ENCODE measurements at regions not wholly inside any gene's neighbourhood (a gene's known extent, or its start where the extent isn't known, plus 50 kb on each side); places are given as distances from the start of the nearest gene placed in this dataset.

DNA sequence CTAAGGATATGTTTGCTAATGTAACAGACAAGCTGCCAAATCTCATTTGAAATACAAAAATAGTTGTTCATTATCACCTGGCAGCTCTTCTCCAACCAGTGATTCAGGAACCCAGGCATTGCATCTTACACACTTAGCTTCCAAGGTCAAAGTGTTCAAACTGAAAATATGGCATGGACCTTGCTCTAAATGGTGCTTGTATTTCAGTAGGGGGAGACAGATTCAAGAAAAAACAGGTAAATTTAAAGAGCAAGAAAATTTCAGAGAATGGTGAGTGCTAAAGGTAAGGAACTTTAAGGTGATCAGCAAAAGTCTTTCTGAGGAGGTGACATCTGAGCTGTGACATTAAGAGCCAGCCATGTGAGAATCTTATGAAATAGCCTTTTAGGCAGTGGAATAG, 82.8 kb upstream of the E2F8 start:
- Histone ChIP-seq H3K4me2 (ENCODE audit: insufficient read depth, low read length, poor library complexity, severe bottlenecking) (no peak overlapping the region), H3K4me1 (ENCODE audit: control insufficient read depth in 2 of 2, insufficient read depth in 1 of 2, low read depth in 1 of 2, low read length in 2 of 2) (peaks cover 0 to 10% of the 10 kb centered on the region in 2 donors), H3K14ac (ENCODE audit: low read length) (no peak overlapping the region), H3K27me3 (ENCODE audit: control insufficient read depth in 3 of 3, insufficient read depth in 3 of 3, low read depth in 1 of 3, low read length in 3 of 3) (peaks cover 0 to 20% (median 0%) of the 10 kb centered on the region in 3 experiments), H2BK12ac (ENCODE audit: low read length) (no peak overlapping the region), H2AK5ac (ENCODE audit: low read depth, low read length) (no peak overlapping the region), H4K91ac (ENCODE audit: low read depth, low read length, poor library complexity) (no peak overlapping the region), H4K8ac (ENCODE audit: low read depth, low read length) (no peak overlapping the region), H3K9me3 (replicated peaks in 1 of 2; ENCODE audit: control insufficient read depth in 2 of 2, insufficient read depth in 1 of 2, low read depth in 1 of 2, low read length in 2 of 2) (peaks cover 0 to 7% of the 10 kb centered on the region in 2 donors), H3K79me1 (ENCODE audit: low read depth, low read length) (no peaks in the 10 kb centered on the region), H2BK15ac (ENCODE audit: low read length) (no peak overlapping the region), H2BK5ac (ENCODE audit: low read length) (no peak overlapping the region), H3K4me3 (ENCODE audit: low read length in 2 of 2) (no peak overlapping the region), H2BK120ac (ENCODE audit: low read depth, low read length) (no peak overlapping the region), H3K9ac (ENCODE audit: low read depth, low read length, poor library complexity) (no peak overlapping the region), H2AFZ (ENCODE audit: low read length) (no peak overlapping the region), H3K27ac (replicated peaks; ENCODE audit: low read length) (no peak overlapping the region), H3K23ac (ENCODE audit: low read depth, low read length, poor library complexity) (no peak overlapping the region), H3K36me3 (replicated peaks in 1 of 2; ENCODE audit: control insufficient read depth in 2 of 2, insufficient read depth in 2 of 2, low read length in 2 of 2) (no peaks in the 10 kb centered on the region), H3K4ac (ENCODE audit: low read length) (no peak overlapping the region), H3K18ac (ENCODE audit: low read length) (no peak overlapping the region)
- DNase-seq (ENCODE audit: low spot score), result no peak

DNA sequence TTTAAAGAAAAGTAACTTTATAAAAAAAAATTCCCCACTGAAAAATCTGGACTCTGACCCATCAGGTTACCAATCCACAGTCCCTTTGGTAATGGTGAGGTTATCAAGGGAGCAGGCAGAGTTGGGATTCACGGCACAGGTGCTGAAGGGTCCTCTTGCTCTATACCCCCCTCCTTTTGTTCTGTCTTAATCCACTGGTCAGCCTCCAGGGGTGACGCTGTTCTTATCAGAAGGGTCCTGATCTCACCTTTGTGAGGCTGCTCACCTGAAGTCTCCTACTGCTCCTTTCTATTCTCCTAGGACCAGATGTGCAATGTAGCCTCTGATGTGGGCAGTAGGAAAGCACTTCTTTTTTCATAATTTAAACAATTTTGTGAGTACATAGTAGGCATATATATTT, 80.6 kb upstream of the E2F8 start:
- Histone ChIP-seq H2BK120ac (ENCODE audit: low read depth, low read length) (no peak overlapping the region), H3K27me3 (ENCODE audit: control insufficient read depth in 3 of 3, insufficient read depth in 3 of 3, low read depth in 1 of 3, low read length in 3 of 3) (peaks cover 0 to 27% (median 0%) of the 10 kb centered on the region in 3 experiments), H3K79me1 (ENCODE audit: low read depth, low read length) (no peaks in the 10 kb centered on the region), H3K4ac (ENCODE audit: low read length) (no peak overlapping the region), H4K91ac (ENCODE audit: low read depth, low read length, poor library complexity) (no peak overlapping the region), H2AFZ (ENCODE audit: low read length) (no peak overlapping the region), H4K8ac (ENCODE audit: low read depth, low read length) (no peak overlapping the region), H3K18ac (ENCODE audit: low read length) (no peak overlapping the region), H3K27ac (replicated peaks; ENCODE audit: low read length) (no peak overlapping the region), H3K23ac (ENCODE audit: low read depth, low read length, poor library complexity) (no peak overlapping the region), H3K9ac (ENCODE audit: low read depth, low read length, poor library complexity) (no peak overlapping the region), H3K36me3 (replicated peaks in 1 of 2; ENCODE audit: control insufficient read depth in 2 of 2, insufficient read depth in 2 of 2, low read length in 2 of 2) (no peaks in the 10 kb centered on the region), H2BK12ac (ENCODE audit: low read length) (no peak overlapping the region), H2AK5ac (ENCODE audit: low read depth, low read length) (no peak overlapping the region), H3K4me2 (ENCODE audit: insufficient read depth, low read length, poor library complexity, severe bottlenecking) (no peak overlapping the region), H2BK15ac (ENCODE audit: low read length) (no peak overlapping the region), H3K9me3 (replicated peaks in 1 of 2; ENCODE audit: control insufficient read depth in 2 of 2, insufficient read depth in 1 of 2, low read depth in 1 of 2, low read length in 2 of 2) (peaks cover 0 to 7% of the 10 kb centered on the region in 2 donors), H3K4me1 (ENCODE audit: control insufficient read depth in 2 of 2, insufficient read depth in 1 of 2, low read depth in 1 of 2, low read length in 2 of 2) (no peaks in the 10 kb centered on the region), H3K14ac (ENCODE audit: low read length) (no peak overlapping the region), H2BK5ac (ENCODE audit: low read length) (no peak overlapping the region), H3K4me3 (ENCODE audit: low read length in 2 of 2) (no peak overlapping the region)
- DNase-seq (ENCODE audit: low spot score), result no peak
- WGBS, 2 donors (ENCODE audit: extremely low coverage in 2 of 2, insufficient read length in 2 of 2, insufficient replicate concordance in 1 of 2), result no CpG with 5 or more reads among the region's 2 CpGs

- Histone ChIP-seq H3K14ac (ENCODE audit: low read length) (no peak overlapping the region), H3K9me3 (replicated peaks in 1 of 2; ENCODE audit: control insufficient read depth in 2 of 2, insufficient read depth in 1 of 2, low read depth in 1 of 2, low read length in 2 of 2) (peaks cover 0 to 7% of the 10 kb centered on the region in 2 donors), H2BK120ac (ENCODE audit: low read depth, low read length) (no peak overlapping the region), H3K4me3 (ENCODE audit: low read length in 2 of 2) (no peak overlapping the region), H2AK5ac (ENCODE audit: low read depth, low read length) (no peak overlapping the region), H4K91ac (ENCODE audit: low read depth, low read length, poor library complexity) (no peak overlapping the region), H3K36me3 (replicated peaks in 1 of 2; ENCODE audit: control insufficient read depth in 2 of 2, insufficient read depth in 2 of 2, low read length in 2 of 2) (no peaks in the 10 kb centered on the region), H2AFZ (ENCODE audit: low read length) (no peak overlapping the region), H3K27ac (replicated peaks; ENCODE audit: low read length) (no peak overlapping the region), H3K4me2 (ENCODE audit: insufficient read depth, low read length, poor library complexity, severe bottlenecking) (no peak overlapping the region), H2BK5ac (ENCODE audit: low read length) (no peak overlapping the region), H2BK12ac (ENCODE audit: low read length) (no peak overlapping the region), H3K79me1 (ENCODE audit: low read depth, low read length) (no peaks in the 10 kb centered on the region), H3K18ac (ENCODE audit: low read length) (no peak overlapping the region), H3K4me1 (ENCODE audit: control insufficient read depth in 2 of 2, insufficient read depth in 1 of 2, low read depth in 1 of 2, low read length in 2 of 2) (no peaks in the 10 kb centered on the region), H3K9ac (ENCODE audit: low read depth, low read length, poor library complexity) (no peak overlapping the region), H3K27me3 (ENCODE audit: control insufficient read depth in 3 of 3, insufficient read depth in 3 of 3, low read depth in 1 of 3, low read length in 3 of 3) (peaks cover 0 to 31% (median 0%) of the 10 kb centered on the region in 3 experiments), H3K23ac (ENCODE audit: low read depth, low read length, poor library complexity) (no peak overlapping the region), H4K8ac (ENCODE audit: low read depth, low read length) (no peak overlapping the region), H3K4ac (ENCODE audit: low read length) (no peak overlapping the region), H2BK15ac (ENCODE audit: low read length) (no peak overlapping the region)
- WGBS, 2 donors (ENCODE audit: extremely low coverage in 2 of 2, insufficient read length in 2 of 2, insufficient replicate concordance in 1 of 2), result no CpG with 5 or more reads among the region's 1 CpG
- no peak for DNase-seq (ENCODE audit: low spot score)
Measured at GRCh38 chr11:19320827-19321226, 80.1 kb upstream of the E2F8 start.

GRCh38 chr11:19316434-19316833, 75.7 kb upstream of the E2F8 start:
- Histone ChIP-seq H3K79me1 (ENCODE audit: low read depth, low read length) (no peaks in the 10 kb centered on the region), H3K4me2 (ENCODE audit: insufficient read depth, low read length, poor library complexity, severe bottlenecking) (no peak overlapping the region), H2BK5ac (ENCODE audit: low read length) (no peak overlapping the region), H2BK12ac (ENCODE audit: low read length) (no peak overlapping the region), H4K91ac (ENCODE audit: low read depth, low read length, poor library complexity) (no peak overlapping the region), H2AK5ac (ENCODE audit: low read depth, low read length) (no peak overlapping the region), H3K23ac (ENCODE audit: low read depth, low read length, poor library complexity) (no peak overlapping the region), H3K27me3 (ENCODE audit: control insufficient read depth in 3 of 3, insufficient read depth in 3 of 3, low read depth in 1 of 3, low read length in 3 of 3) (peaks cover 0 to 26% (median 0%) of the 10 kb centered on the region in 3 experiments), H3K18ac (ENCODE audit: low read length) (no peak overlapping the region), H3K4me3 (ENCODE audit: low read length in 2 of 2) (no peak overlapping the region), H3K4me1 (ENCODE audit: control insufficient read depth in 2 of 2, insufficient read depth in 1 of 2, low read depth in 1 of 2, low read length in 2 of 2) (peaks cover 0 to 2% of the 10 kb centered on the region in 2 donors), H2BK120ac (ENCODE audit: low read depth, low read length) (no peak overlapping the region), H2BK15ac (ENCODE audit: low read length) (no peak overlapping the region), H3K9ac (ENCODE audit: low read depth, low read length, poor library complexity) (no peak overlapping the region), H3K36me3 (replicated peaks in 1 of 2; ENCODE audit: control insufficient read depth in 2 of 2, insufficient read depth in 2 of 2, low read length in 2 of 2) (no peaks in the 10 kb centered on the region), H3K4ac (ENCODE audit: low read length) (no peak overlapping the region), H3K14ac (ENCODE audit: low read length) (no peak overlapping the region), H4K8ac (ENCODE audit: low read depth, low read length) (no peak overlapping the region), H3K27ac (replicated peaks; ENCODE audit: low read length) (no peak overlapping the region), H3K9me3 (replicated peaks in 1 of 2; ENCODE audit: control insufficient read depth in 2 of 2, insufficient read depth in 1 of 2, low read depth in 1 of 2, low read length in 2 of 2) (no peaks in the 10 kb centered on the region), H2AFZ (ENCODE audit: low read length) (no peak overlapping the region)
- WGBS, 2 donors (ENCODE audit: extremely low coverage in 2 of 2, insufficient read length in 2 of 2, insufficient replicate concordance in 1 of 2), result no CpG with 5 or more reads among the region's 7 CpGs
- no peak for DNase-seq (ENCODE audit: low spot score)

Measured in neuronal stem cell (in vitro differentiated cells).